ENCODE measurements at regions not wholly inside any gene's neighbourhood (a gene's known extent, or its start where the extent isn't known, plus 50 kb on each side); places are given as distances from the start of the nearest gene placed in this dataset.
"Not testable (repeated sequence)": the region's sequence is repeated elsewhere in the genome, so short reads cannot be mapped to it uniquely, and the experiment has no call there.

GRCh38 chr15:79738143-79738542, 158.7 kb downstream of the MTHFS start:
- DNase-seq (ENCODE audit: extremely low spot score), result no peak
- Histone ChIP-seq H3K36me3 (ENCODE audit: insufficient read depth) (no peaks in the 10 kb centered on the region), H3K27ac (ENCODE audit: low read depth) (no peak overlapping the region), H3K4me3 (ENCODE audit: low read depth, low read length) (no peak overlapping the region), H3K4me1 (ENCODE audit: insufficient read depth) (no peaks in the 10 kb centered on the region)
- 68% methylated on average over 6 of the region's 6 CpGs for WGBS

GRCh38 chr15:79740561-79740960, 156.3 kb downstream of the MTHFS start:
- no peak for DNase-seq (ENCODE audit: extremely low spot score)
- Histone ChIP-seq H3K36me3 (ENCODE audit: insufficient read depth) (no peaks in the 10 kb centered on the region), H3K27ac (ENCODE audit: low read depth) (no peak overlapping the region), H3K4me3 (ENCODE audit: low read depth, low read length) (no peak overlapping the region), H3K4me1 (ENCODE audit: insufficient read depth) (no peaks in the 10 kb centered on the region)
- WGBS, result 86% methylated on average over 2 of the region's 2 CpGs

GRCh38 chr15:79743032-79743431, 153.8 kb downstream of the MTHFS start:
- WGBS, result 93% methylated on average over 10 of the region's 10 CpGs
- Histone ChIP-seq H3K36me3 (ENCODE audit: insufficient read depth) (no peaks in the 10 kb centered on the region), H3K4me3 (ENCODE audit: low read depth, low read length) (no peak overlapping the region), H3K27ac (ENCODE audit: low read depth) (no peak overlapping the region), H3K4me1 (ENCODE audit: insufficient read depth) (no peaks in the 10 kb centered on the region)
- no peak for DNase-seq (ENCODE audit: extremely low spot score)

GRCh38 chr15:79744485-79744884, 152.3 kb downstream of the MTHFS start:
- not testable (repeated sequence) for H3K4me3 ChIP-seq (ENCODE audit: low read depth, low read length); H3K36me3 ChIP-seq (ENCODE audit: insufficient read depth); H3K27ac ChIP-seq (ENCODE audit: low read depth); DNase-seq (ENCODE audit: extremely low spot score); H3K4me1 ChIP-seq (ENCODE audit: insufficient read depth)
- 71% methylated on average over 3 of the region's 3 CpGs for WGBS

DNA sequence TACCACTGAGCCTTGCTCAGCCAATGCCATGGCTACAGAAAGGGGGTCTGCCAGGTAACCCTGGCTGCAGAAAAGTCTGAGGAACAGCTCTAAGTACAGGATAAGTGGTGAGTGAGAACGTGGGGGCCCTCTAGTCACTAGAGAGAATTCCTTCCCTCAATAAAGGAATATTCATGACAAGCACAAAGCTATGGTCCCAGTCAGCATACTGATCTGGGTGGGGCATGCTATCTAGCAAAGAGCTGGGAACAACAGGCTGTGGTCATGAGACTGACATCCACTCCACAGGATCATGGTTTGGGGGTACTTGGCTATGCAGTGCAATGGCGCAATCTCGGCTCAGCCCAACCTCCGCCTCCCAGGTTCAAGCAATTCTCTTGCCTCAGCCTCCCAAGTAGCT, 140.4 kb downstream of the MTHFS start:
- WGBS, result 87% methylated on average over 4 of the region's 4 CpGs
- Histone ChIP-seq H3K4me3 (ENCODE audit: low read depth, low read length) (no peak overlapping the region), H3K36me3 (ENCODE audit: insufficient read depth) (no peaks in the 10 kb centered on the region), H3K4me1 (ENCODE audit: insufficient read depth) (no peaks in the 10 kb centered on the region), H3K27ac (ENCODE audit: low read depth) (no peak overlapping the region)
- no peak for DNase-seq (ENCODE audit: extremely low spot score)

GRCh38 chr15:79765081-79765480, 131.7 kb downstream of the MTHFS start:
- H3K27ac ChIP-seq (ENCODE audit: low read depth), result no peak overlapping the region
- no peak overlapping the region for H3K4me3 ChIP-seq (ENCODE audit: low read depth, low read length)
- no peak for DNase-seq (ENCODE audit: extremely low spot score)
- H3K36me3 ChIP-seq (ENCODE audit: insufficient read depth), result no peaks in the 10 kb centered on the region
- H3K4me1 ChIP-seq (ENCODE audit: insufficient read depth), result no peaks in the 10 kb centered on the region
- 80% methylated on average over 4 of the region's 4 CpGs for WGBS

DNA sequence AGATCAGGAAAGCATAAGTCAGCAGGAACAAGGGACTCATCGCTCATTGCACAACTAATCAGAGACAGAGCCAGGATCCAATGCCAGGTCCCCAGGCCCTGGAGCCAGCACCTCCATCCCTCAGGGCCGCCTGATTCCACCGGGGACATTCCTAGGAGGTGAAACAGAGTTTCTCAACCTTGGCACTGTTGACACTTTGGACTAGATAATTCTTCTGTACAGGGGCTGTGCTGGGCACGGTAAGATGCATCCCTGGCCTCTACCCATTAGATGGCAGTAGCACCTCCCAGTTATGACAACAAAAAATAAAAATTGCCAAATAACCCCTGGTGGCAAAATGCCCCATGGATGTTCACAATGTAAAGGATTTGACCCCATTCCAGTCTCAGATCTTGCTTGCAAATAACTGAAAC, 127.7 kb downstream of the MTHFS start:
- H3K27ac ChIP-seq (ENCODE audit: low read depth), result no peak overlapping the region
- no peak for DNase-seq (ENCODE audit: extremely low spot score)
- no peaks in the 10 kb centered on the region for H3K4me1 ChIP-seq (ENCODE audit: insufficient read depth)
- WGBS, result 71% methylated on average over 4 of the region's 4 CpGs
- no peak overlapping the region for H3K4me3 ChIP-seq (ENCODE audit: low read depth, low read length)
- H3K36me3 ChIP-seq (ENCODE audit: insufficient read depth), result no peaks in the 10 kb centered on the region

- 83% methylated on average over 11 of the region's 11 CpGs for whole genome bisulfite sequencing
- Histone ChIP-seq H3K27ac (ENCODE audit: low read depth) (no peak overlapping the region), H3K4me1 (ENCODE audit: insufficient read depth) (no peaks in the 10 kb centered on the region), H3K36me3 (ENCODE audit: insufficient read depth) (no peaks in the 10 kb centered on the region), H3K4me3 (ENCODE audit: low read depth, low read length) (no peak overlapping the region)
- no peak for DNase-seq (ENCODE audit: extremely low spot score)
These were observed 126.7 kb downstream of the MTHFS start for GRCh38 chr15:79769933-79770759.

DNA sequence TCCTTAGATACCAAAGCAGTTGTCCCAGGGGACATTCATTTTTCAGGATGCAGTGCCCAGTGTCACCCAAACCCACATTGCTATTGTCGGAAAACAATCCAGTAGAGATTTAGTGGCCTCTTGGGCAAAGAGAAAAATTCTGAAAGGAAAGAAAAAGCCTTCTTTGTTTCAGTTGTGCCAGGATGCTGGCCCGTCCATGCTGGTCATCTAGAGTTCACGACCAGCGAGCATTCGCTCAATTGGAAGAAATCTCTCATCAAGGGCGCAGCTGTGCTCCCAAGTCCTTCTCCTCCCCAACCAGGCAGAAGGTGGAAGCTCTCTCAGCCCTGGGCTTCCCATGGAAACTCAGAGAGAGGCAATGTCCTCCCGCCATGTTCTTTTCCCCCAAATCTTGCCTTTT, 123.7 kb downstream of the MTHFS start:
- WGBS, result 91% methylated on average over 7 of the region's 7 CpGs
- Histone ChIP-seq H3K4me3 (ENCODE audit: low read depth, low read length) (no peak overlapping the region), H3K36me3 (ENCODE audit: insufficient read depth) (no peaks in the 10 kb centered on the region), H3K27ac (ENCODE audit: low read depth) (no peak overlapping the region), H3K4me1 (ENCODE audit: insufficient read depth) (no peaks in the 10 kb centered on the region)
- no peak for DNase-seq (ENCODE audit: extremely low spot score)

DNA sequence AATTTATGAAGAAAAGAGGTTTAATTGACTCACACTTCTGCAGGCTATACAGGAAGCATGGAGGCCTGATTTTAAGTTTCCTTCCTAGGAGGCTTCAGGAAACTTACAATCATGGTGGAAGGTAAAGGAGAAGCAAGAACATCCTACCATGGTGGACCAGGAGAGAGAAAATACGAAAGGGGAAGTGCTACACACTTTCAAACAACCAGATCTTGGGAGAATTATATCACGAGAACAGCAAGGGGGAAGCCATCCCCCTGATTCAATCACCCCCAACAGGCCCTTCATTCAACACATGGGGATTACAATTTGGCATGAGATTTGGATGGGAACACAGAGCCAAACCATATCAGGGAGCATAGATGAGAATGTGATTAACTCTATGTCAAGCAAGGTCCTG, 121.0 kb downstream of the MTHFS start:
- no peaks in the 10 kb centered on the region for H3K4me1 ChIP-seq (ENCODE audit: insufficient read depth)
- no peak overlapping the region for H3K27ac ChIP-seq (ENCODE audit: low read depth)
- no peaks in the 10 kb centered on the region for H3K36me3 ChIP-seq (ENCODE audit: insufficient read depth)
- WGBS, result 72% methylated on average over 2 of the region's 2 CpGs
- DNase-seq (ENCODE audit: extremely low spot score), result no peak
- no peak overlapping the region for H3K4me3 ChIP-seq (ENCODE audit: low read depth, low read length)

DNA sequence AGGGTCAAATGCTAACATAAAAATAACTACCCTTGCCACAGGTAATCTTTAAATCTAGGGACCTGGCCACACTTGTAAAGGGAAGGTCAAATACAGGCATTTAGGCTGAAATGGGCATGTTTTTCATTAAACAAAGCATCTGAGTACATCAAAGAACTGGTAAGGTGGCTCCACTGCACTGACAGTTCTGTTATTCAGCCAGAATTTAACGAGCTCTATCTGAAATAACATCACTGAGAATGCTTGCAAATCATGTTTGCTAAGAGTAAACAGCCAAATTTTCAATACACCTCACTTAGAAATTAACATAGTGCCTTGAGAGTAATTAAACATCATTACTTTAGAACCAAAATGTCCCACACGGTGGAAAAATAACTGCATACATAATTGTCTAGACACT, 118.9 kb downstream of the MTHFS start:
- no peak for DNase-seq (ENCODE audit: extremely low spot score)
- Histone ChIP-seq H3K27ac (ENCODE audit: low read depth) (no peak overlapping the region), H3K36me3 (ENCODE audit: insufficient read depth) (no peaks in the 10 kb centered on the region), H3K4me3 (ENCODE audit: low read depth, low read length) (no peak overlapping the region), H3K4me1 (ENCODE audit: insufficient read depth) (no peaks in the 10 kb centered on the region)
- WGBS, result 65% methylated on average over 2 of the region's 2 CpGs

DNA sequence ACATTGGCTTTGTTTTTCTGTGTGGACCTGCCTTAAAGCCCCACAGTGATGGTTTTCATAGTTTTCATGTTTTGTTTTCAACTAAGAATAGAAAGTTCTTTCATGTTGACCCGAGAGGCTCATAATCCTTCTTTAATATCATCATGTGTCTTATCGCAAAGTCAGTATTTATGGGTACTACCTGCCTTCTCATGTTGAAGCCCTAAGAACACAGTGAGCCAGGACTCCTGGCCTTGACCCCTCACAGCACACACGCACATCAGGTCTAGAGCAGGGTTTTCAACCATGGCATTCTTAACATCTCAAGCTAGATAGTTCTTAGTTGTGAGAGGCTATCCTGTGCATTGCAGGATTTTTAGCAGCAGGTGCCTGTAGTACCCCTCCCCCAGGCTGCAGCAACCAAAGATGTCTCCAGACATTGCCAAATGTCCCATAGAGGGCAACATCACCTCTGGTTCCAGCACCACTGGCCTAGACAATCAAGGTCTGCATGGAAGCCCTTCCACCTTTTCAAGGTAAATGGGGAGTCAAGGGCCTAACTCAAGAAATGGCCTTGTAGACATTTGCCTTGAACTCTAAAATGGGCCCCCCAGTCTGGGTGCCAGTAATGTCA, 118.3 kb downstream of the MTHFS start:
- no peak for DNase-seq (ENCODE audit: extremely low spot score)
- Histone ChIP-seq H3K27ac (ENCODE audit: low read depth) (no peak overlapping the region), H3K36me3 (ENCODE audit: insufficient read depth) (no peaks in the 10 kb centered on the region), H3K4me1 (ENCODE audit: insufficient read depth) (no peaks in the 10 kb centered on the region), H3K4me3 (ENCODE audit: low read depth, low read length) (no peak overlapping the region)
- WGBS, result 79% methylated on average over 3 of the region's 3 CpGs

- H3K4me3 ChIP-seq (ENCODE audit: low read depth, low read length), result no peak overlapping the region
- H3K36me3 ChIP-seq (ENCODE audit: insufficient read depth), result no peaks in the 10 kb centered on the region
- H3K27ac ChIP-seq (ENCODE audit: low read depth), result no peak overlapping the region
- H3K4me1 ChIP-seq (ENCODE audit: insufficient read depth), result no peaks in the 10 kb centered on the region
- 97% methylated on average over 2 of the region's 2 CpGs for WGBS
- no peak for DNase-seq (ENCODE audit: extremely low spot score)
These were observed 117.1 kb downstream of the MTHFS start for GRCh38 chr15:79779746-79780145.

- H3K4me1 ChIP-seq (ENCODE audit: insufficient read depth); H3K36me3 ChIP-seq (ENCODE audit: insufficient read depth); DNase-seq (ENCODE audit: extremely low spot score); H3K27ac ChIP-seq (ENCODE audit: low read depth); H3K4me3 ChIP-seq (ENCODE audit: low read depth, low read length): not testable (repeated sequence)
These were observed 114.5 kb downstream of the MTHFS start for GRCh38 chr15:79782307-79782706.

All from urinary bladder (tissue), 3 donors.